HepG2 (cell line): ENCODE measurements at regions not wholly inside any gene's neighbourhood (a gene's known extent, or its start where the extent isn't known, plus 50 kb on each side); places are given as distances from the start of the nearest gene placed in this dataset.

Source experiments
- BCLAF1 ChIP-seq: fragments of 450-650 bp; IDR thresholded peaks from 2 replicates; pipeline ENCODE4 v1.6.1; 2017; ENCODE audit warnings: mild to moderate bottlenecking
- CC2D1A ChIP-seq: sonication (generic); formaldehyde crosslinking; IDR thresholded peaks from 2 replicates; pipeline ENCODE4 v1.8.1; 2023; ENCODE audit warnings: mild to moderate bottlenecking, missing genetic modification reagents
- FOXA3 ChIP-seq: IDR thresholded peaks from 2 replicates; pipeline ENCODE4 v1.6.1; 2016; ENCODE audit warnings: missing genetic modification reagents, missing compliant biosample characterization
- NCOA5 ChIP-seq: sonication (generic); formaldehyde crosslinking; IDR thresholded peaks from 2 replicates; pipeline ENCODE4 v1.4.0; 2020; ENCODE audit warnings: missing genetic modification reagents
- POGK ChIP-seq: sonication (generic); formaldehyde crosslinking; conservative IDR thresholded peaks from 2 replicates; pipeline ENCODE4 v1.8.0; 2022; ENCODE audit warnings: mild to moderate bottlenecking, moderate library complexity, missing genetic modification reagents
- RXRA ChIP-seq: sonication (generic); formaldehyde crosslinking; IDR thresholded peaks from 2 replicates; pipeline ENCODE4 v1.5.1; 2020; ENCODE audit warnings: missing genetic modification reagents
- SATB2 ChIP-seq: sonication (generic); formaldehyde crosslinking; IDR thresholded peaks from 2 replicates; pipeline ENCODE4 v1.5.0; 2020; ENCODE audit warnings: missing genetic modification reagents
- SNAPC4 ChIP-seq: sonication (generic); formaldehyde crosslinking; IDR thresholded peaks from 2 replicates; pipeline ENCODE4 v1.4.0; 2020; ENCODE audit warnings: mild to moderate bottlenecking, missing genetic modification reagents
- TRIM24 ChIP-seq: sonication (generic); formaldehyde crosslinking; IDR thresholded peaks from 2 replicates; pipeline ENCODE4 v1.8.0; 2022; ENCODE audit warnings: mild to moderate bottlenecking, missing genetic modification reagents
- YEATS2 ChIP-seq: sonication (generic); formaldehyde crosslinking; IDR thresholded peaks from 2 replicates; pipeline ENCODE4 v1.4.0; 2020; ENCODE audit warnings: missing genetic modification reagents, borderline replicate concordance
- ZBTB21 ChIP-seq: sonication (generic); formaldehyde crosslinking; IDR thresholded peaks from 2 replicates; pipeline ENCODE4 v1.4.0; 2020; ENCODE audit warnings: missing genetic modification reagents
- ZBTB7B ChIP-seq: sonication (generic); formaldehyde crosslinking; IDR thresholded peaks from 2 replicates; pipeline ENCODE4 v1.4.0; 2020; ENCODE audit warnings: missing genetic modification reagents
- ZMYM2 ChIP-seq: sonication (generic); formaldehyde crosslinking; IDR thresholded peaks from 2 replicates; pipeline ENCODE4 v1.8.0; 2022; ENCODE audit warnings: mild to moderate bottlenecking, missing genetic modification reagents
- ZNF280D ChIP-seq: sonication (generic); formaldehyde crosslinking; IDR thresholded peaks from 2 replicates; pipeline ENCODE4 v1.5.1; 2020; ENCODE audit warnings: mild to moderate bottlenecking, missing genetic modification reagents
- ZNF292 ChIP-seq: sonication (generic); formaldehyde crosslinking; IDR thresholded peaks from 2 replicates; pipeline ENCODE4 v1.8.1; 2022; ENCODE audit warnings: mild to moderate bottlenecking, low read depth, missing genetic modification reagents, borderline replicate concordance
- ZNF530 ChIP-seq: sonication (generic); formaldehyde crosslinking; IDR thresholded peaks from 2 replicates; pipeline ENCODE4 v1.5.0; 2020; ENCODE audit warnings: low read depth, mild to moderate bottlenecking, missing genetic modification reagents
- ZNF616 ChIP-seq: sonication (generic); formaldehyde crosslinking; IDR thresholded peaks from 2 replicates; pipeline ENCODE4 v1.5.0; 2020; ENCODE audit warnings: low read depth, mild to moderate bottlenecking, missing genetic modification reagents
- ZNF703 ChIP-seq: sonication (generic); formaldehyde crosslinking; IDR thresholded peaks from 2 replicates; pipeline ENCODE4 v1.5.1; 2020; ENCODE audit warnings: missing genetic modification reagents, mild to moderate bottlenecking, moderate library complexity, borderline replicate concordance
- ZSCAN31 ChIP-seq: sonication (generic); formaldehyde crosslinking; IDR thresholded peaks from 2 replicates; pipeline ENCODE4 v1.5.0; 2020; ENCODE audit warnings: low read depth, mild to moderate bottlenecking, missing genetic modification reagents

GRCh38 chr10:78555128-78555527 lies 513.6 kb upstream of the ZMIZ1 start (continued):
- TF ChIP-seq ZBTB21 (CRISPR knock-in tag) (no peak), ZSCAN31 (CRISPR knock-in tag) (no peak), YEATS2 (CRISPR knock-in tag) (no peak), TRIM24 (CRISPR knock-in tag) (peak; percentile 72; the same call in 1 of the 2 replicates), ZNF616 (CRISPR knock-in tag) (no peak), SATB2 (CRISPR knock-in tag) (no peak), ZBTB7B (CRISPR knock-in tag) (no peak), ZMYM2 (CRISPR knock-in tag) (peak; percentile 68; the same call in 1 of the 2 replicates), BCLAF1 (no peak), FOXA3 (CRISPR knock-in tag) (0 out of 2 replicates have a peak, but pooled peaks have one; percentile 11), SNAPC4 (CRISPR knock-in tag) (no peak), POGK (CRISPR knock-in tag) (peak; percentile 96), ZNF292 (CRISPR knock-in tag) (no peak), RXRA (CRISPR knock-in tag) (no peak), ZNF530 (no peak), NCOA5 (CRISPR knock-in tag) (no peak), ZNF703 (CRISPR knock-in tag) (no peak), ZNF280D (CRISPR knock-in tag) (0 out of 2 replicates have a peak, but pooled peaks have one; percentile 27), CC2D1A (CRISPR knock-in tag) (no peak)
- TF ChIP-seq, all 625 proteins: peak for 8
